K562 (cell line): ENCODE measurements at regions not wholly inside any gene's neighbourhood (a gene's known extent, or its start where the extent isn't known, plus 50 kb on each side); places are given as distances from the start of the nearest gene placed in this dataset.

Source experiments
- ATAC-seq: fragments of 200-7000 bp; cut with Tn5 transposase; 3 replicates; pipeline ENCODE4 v1.9.1; 2020; ENCODE audit warnings: moderate library complexity
- BruUV-seq: library from RNA; stranded (reverse); fragments of 400-500 nt; replicated peaks from 2 replicates; lab custom pipeline; 2021; lab: Mats Ljungman, UMichigan
- CTCF ChIA-PET: fragments of 300-600 bp; formaldehyde crosslinking; extraction: SDS; loops from one replicate; lab custom pipeline; 2021; ENCODE audit warnings: low intra/inter-chr PET ratio; lab: Yijun Ruan, JAX
- POLR2A ChIA-PET: fragments of 300-600, 350-650 bp; sonication (Branson Sonifier 250); formaldehyde crosslinking; extraction: SDS; loops from one replicate; lab custom pipeline; 2021; ENCODE audit warnings: antibody characterized with exemption, inconsistent platforms; lab: Yijun Ruan, JAX
- DNase-seq, 4 experiments: peaks; one replicate each; pipeline versions ENCODE4 v3.0.0 to v3.0.0-alpha.2; 2011 to 2018; ENCODE audit warnings: low spot score in 3 of 4, mixed read lengths in 3 of 4; ENCODE audit errors: extremely low read depth in 1 of 4
- FAIRE-seq: peaks from 2 replicates; lab custom pipeline; 2011; peaks lifted over from hg19 to GRCh38; lab: Jason Lieb, UNC
- H2AFZ ChIP-seq: 2 replicates; pipeline ENCODE4 v1.6.0; 2011; ENCODE audit warnings: low read depth, low read length, control low read depth, inconsistent platforms
- H3K27ac ChIP-seq: fragments of 200-600 bp; 3 replicates; pipeline ENCODE4 v1.8.0; 2011; ENCODE audit warnings: low read depth, mild to moderate bottlenecking, control low read depth, inconsistent platforms, low read length, moderate library complexity, mixed read lengths; ENCODE audit errors: extremely low read depth
- H3K27me3 ChIP-seq, 2 experiments: fragments of 300-600 bp in 1 of 2; 2 replicates in 1 of 2; 3 replicates in 1 of 2; pipeline versions ENCODE4 v1.6.0 to v1.8.0; 2011; ENCODE audit warnings: inconsistent platforms in 2 of 2, low read length in 2 of 2, mild to moderate bottlenecking in 1 of 2, mixed read lengths in 1 of 2, moderate library complexity in 1 of 2; ENCODE audit not compliant: control insufficient read depth in 2 of 2, insufficient read depth in 2 of 2
- H3K36me3 ChIP-seq: fragments of 300-600 bp; 3 replicates; pipeline ENCODE4 v1.8.0; 2011; ENCODE audit warnings: mild to moderate bottlenecking, low read length, inconsistent platforms; ENCODE audit not compliant: control insufficient read depth, insufficient read depth
- H3K4me1 ChIP-seq, 2 experiments: fragments of 200-600 bp in 1 of 2; replicated peaks in 1 of 2; 2 replicates in 1 of 2; 3 replicates in 1 of 2; pipeline versions ENCODE4 v1.5.1 to v1.8.0; 2011; ENCODE audit warnings: inconsistent platforms in 2 of 2, low read length in 2 of 2, mild to moderate bottlenecking in 1 of 2, mixed read lengths in 1 of 2, moderate library complexity in 1 of 2; ENCODE audit not compliant: control insufficient read depth in 2 of 2, insufficient read depth in 2 of 2
- H3K4me2 ChIP-seq: 2 replicates; pipeline ENCODE4 v1.6.1; 2011; ENCODE audit warnings: low read length, control low read depth, inconsistent platforms, mixed read lengths; ENCODE audit not compliant: insufficient read depth
- H3K4me3 ChIP-seq: fragments of 200-600 bp; sonication (generic), shearing (Covaris generic); 2 replicates; pipeline ENCODE4 v1.5.1; 2016; ENCODE audit warnings: control low read depth, inconsistent platforms
- H3K79me2 ChIP-seq: fragments of 200-600 bp; 3 replicates; pipeline ENCODE4 v1.8.0; 2011; ENCODE audit warnings: low read length, inconsistent platforms; ENCODE audit not compliant: control insufficient read depth, insufficient read depth
- H3K9ac ChIP-seq, 2 experiments: 2 replicates each; pipeline versions ENCODE4 v1.6.0 to v1.6.1; 2011; ENCODE audit warnings: low read depth in 2 of 2, low read length in 2 of 2, control low read depth in 1 of 2, inconsistent platforms in 1 of 2, mild to moderate bottlenecking in 1 of 2, mixed read lengths in 1 of 2; ENCODE audit not compliant: insufficient read depth in 1 of 2
- H3K9me1 ChIP-seq: one replicate; pipeline ENCODE4 v1.6.0; 2011; ENCODE audit warnings: inconsistent platforms, mild to moderate bottlenecking, low read length, moderate library complexity; ENCODE audit not compliant: control insufficient read depth, insufficient read depth
- H3K9me3 ChIP-seq: replicated peaks from 2 replicates; pipeline ENCODE4 v1.5.1; 2011; ENCODE audit warnings: low read depth, low read length, inconsistent platforms; ENCODE audit not compliant: control insufficient read depth, insufficient read depth
- H4K20me1 ChIP-seq: replicated peaks from 2 replicates; pipeline ENCODE4 v1.6.1; 2011; ENCODE audit warnings: low read length, inconsistent platforms, mixed read lengths; ENCODE audit not compliant: control insufficient read depth, insufficient read depth
- CEBPB ChIP-seq: fragments of 450-650 bp; IDR thresholded peaks from 2 replicates; pipeline ENCODE4 v1.6.1; 2016; ENCODE audit warnings: missing genetic modification characterization, missing compliant biosample characterization
- CHD2 ChIP-seq: IDR thresholded peaks from 2 replicates; pipeline ENCODE4 v1.6.1; 2011; ENCODE audit warnings: low read depth, low read length
- ETV1 ChIP-seq: fragments of 450-650 bp; conservative IDR thresholded peaks from 2 replicates; pipeline ENCODE4 v1.6.1; 2016; ENCODE audit warnings: missing genetic modification characterization, control low read depth, low read depth, missing compliant biosample characterization
- FOSL1 ChIP-seq: fragments of 200-800 bp; sonication (Bioruptor generic); conservative IDR thresholded peaks from 2 replicates; pipeline ENCODE4 v1.6.1; 2016; ENCODE audit warnings: missing genetic modification characterization, missing compliant biosample characterization
- HDGF ChIP-seq: fragments of 450-650 bp; IDR thresholded peaks from 2 replicates; pipeline ENCODE4 v1.6.1; 2016
- HINFP ChIP-seq: fragments of 450-650 bp; conservative IDR thresholded peaks from 2 replicates; pipeline ENCODE4 v1.6.1; 2016; ENCODE audit warnings: missing genetic modification characterization, low read depth, mild to moderate bottlenecking, control low read depth, missing compliant biosample characterization
- HIVEP1 ChIP-seq: fragments of 250-450 bp; sonication (Bioruptor Pico); IDR thresholded peaks from 2 replicates; pipeline ENCODE4 v1.4.0; 2020; ENCODE audit warnings: mild to moderate bottlenecking
- MAFF ChIP-seq: IDR thresholded peaks from 2 replicates; pipeline ENCODE4 v1.6.1; 2012; ENCODE audit warnings: low read length, improper control_type of control experiment
- MAFG ChIP-seq: fragments of 450-650 bp; conservative IDR thresholded peaks from 2 replicates; pipeline ENCODE4 v1.6.1; 2016; ENCODE audit warnings: missing genetic modification characterization, missing compliant biosample characterization
- RB1 ChIP-seq: fragments of 450-650 bp; IDR thresholded peaks from 2 replicates; pipeline ENCODE4 v1.6.1; 2017; ENCODE audit warnings: low read depth, mild to moderate bottlenecking
- SRF ChIP-seq, 2 experiments: fragments of 250-450, 450-650 bp in 1 of 2; sonication (Bioruptor Pico) in 1 of 2; sonication (generic) in 1 of 2; formaldehyde crosslinking; IDR thresholded peaks; 2 replicates each; pipeline versions ENCODE4 v1.5.0 to v1.5.1; 2020 to 2022; ENCODE audit warnings: mild to moderate bottlenecking in 1 of 2, missing genetic modification reagents in 1 of 2
- TARDBP ChIP-seq: fragments of 450-650 bp; IDR thresholded peaks from 2 replicates; pipeline ENCODE4 v1.6.1; 2016
- TCF3 ChIP-seq: sonication (generic); formaldehyde crosslinking; IDR thresholded peaks from 2 replicates; pipeline ENCODE4 v1.4.0; 2020; ENCODE audit warnings: mild to moderate bottlenecking, missing genetic modification reagents
- ZBTB1 ChIP-seq: sonication (generic); formaldehyde crosslinking; IDR thresholded peaks from 2 replicates; pipeline ENCODE4 v1.8.1; 2023; ENCODE audit warnings: missing genetic modification reagents, low read depth, mild to moderate bottlenecking, borderline replicate concordance
- ZNF143 ChIP-seq: sonication (generic); formaldehyde crosslinking; IDR thresholded peaks from 2 replicates; pipeline ENCODE4 v1.9.0; 2022; ENCODE audit warnings: mild to moderate bottlenecking, missing genetic modification reagents
- ZNF316 ChIP-seq: fragments of 450-650 bp; IDR thresholded peaks from 2 replicates; pipeline ENCODE4 v1.6.1; 2016
- ZNF695 ChIP-seq: fragments of 450-650 bp; formaldehyde crosslinking; IDR thresholded peaks from 2 replicates; pipeline ENCODE4 v1.4.0; 2020; ENCODE audit warnings: mild to moderate bottlenecking, moderate library complexity
- ZNF778 ChIP-seq: fragments of 450-650 bp; formaldehyde crosslinking; IDR thresholded peaks from 2 replicates; pipeline ENCODE4 v1.4.0; 2020; ENCODE audit warnings: mild to moderate bottlenecking, moderate library complexity
- WGBS: fragments of 100-300 bp; shearing (Covaris generic); methylation state at CpG from one replicate; pipeline ENCODE4 v1.1.6; 2016; ENCODE audit warnings: low coverage, mixed read lengths; ENCODE audit not compliant: insufficient coverage; ENCODE audit errors: missing lambda C conversion rate; 5-methylcytosine and 5-hydroxymethylcytosine counted together
- in situ Hi-C: fragments of 300-500 bp; cut with MboI; formaldehyde crosslinking; loops from 4 replicates; pipeline ENCODE4 v1.15.0; 2018; ENCODE audit warnings: inconsistent platforms, mixed read lengths
- intact Hi-C: fragments of 100-400 bp; cut with micrococcal nuclease; formaldehyde crosslinking; loops from 2 replicates; pipeline ENCODE4 v1.14.2; 2022
- TF ChIP-seq, protein P1 (sequence below): fragments of 450-650 bp; formaldehyde crosslinking; IDR thresholded peaks from 2 replicates; pipeline ENCODE4 v1.4.0; 2022; ENCODE audit warnings: mild to moderate bottlenecking, moderate library complexity
- TF ChIP-seq, protein P2 (sequence below): fragments of 250-450 bp; sonication (Bioruptor Pico); IDR thresholded peaks from 2 replicates; pipeline ENCODE4 v1.8.0; 2021; ENCODE audit warnings: moderate library complexity, mild to moderate bottlenecking, inconsistent platforms

DNA sequence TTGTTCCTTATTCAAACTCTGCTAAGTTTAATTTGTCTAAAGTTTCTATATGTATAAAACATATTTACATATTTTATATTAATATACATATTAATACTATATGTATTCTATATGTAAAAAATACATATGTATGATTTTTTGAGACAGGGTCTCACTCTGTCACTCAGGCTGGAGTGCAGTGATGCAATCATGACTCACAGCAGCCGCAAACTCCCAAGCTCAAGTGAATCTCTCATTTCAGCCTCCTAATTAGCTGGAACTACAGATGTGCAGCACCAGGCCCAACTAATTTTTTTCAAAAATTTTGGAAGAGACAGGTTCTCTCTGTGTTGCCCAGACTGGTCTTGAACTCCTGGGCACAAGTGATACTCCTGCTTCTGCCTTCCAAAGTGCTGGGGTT is 684.9 kb downstream of the TRAM1L1 start (continued):
- TF ChIP-seq ZNF695 (CRISPR knock-in tag): no peak
- no peak for TF ChIP-seq SRF (CRISPR knock-in tag; IDR thresholded peaks at IDR 0.05)
- no peak for TF ChIP-seq TARDBP
- TF ChIP-seq ETV1 (tag): no peak
- no peak for TF ChIP-seq CHD2
- TF ChIP-seq, protein P1, sequence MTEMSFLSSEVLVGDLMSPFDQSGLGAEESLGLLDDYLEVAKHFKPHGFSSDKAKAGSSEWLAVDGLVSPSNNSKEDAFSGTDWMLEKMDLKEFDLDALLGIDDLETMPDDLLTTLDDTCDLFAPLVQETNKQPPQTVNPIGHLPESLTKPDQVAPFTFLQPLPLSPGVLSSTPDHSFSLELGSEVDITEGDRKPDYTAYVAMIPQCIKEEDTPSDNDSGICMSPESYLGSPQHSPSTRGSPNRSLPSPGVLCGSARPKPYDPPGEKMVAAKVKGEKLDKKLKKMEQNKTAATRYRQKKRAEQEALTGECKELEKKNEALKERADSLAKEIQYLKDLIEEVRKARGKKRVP (CRISPR knock-in tag): 0 out of 2 replicates have a peak, but pooled peaks have one; percentile 49
- no peak for TF ChIP-seq ZNF143 (CRISPR knock-in tag)
- TF ChIP-seq TCF3 (CRISPR knock-in tag): no peak
- no peak for TF ChIP-seq ZBTB1 (CRISPR knock-in tag)
- peak; percentile 71 for TF ChIP-seq FOSL1 (tag)

DNA sequence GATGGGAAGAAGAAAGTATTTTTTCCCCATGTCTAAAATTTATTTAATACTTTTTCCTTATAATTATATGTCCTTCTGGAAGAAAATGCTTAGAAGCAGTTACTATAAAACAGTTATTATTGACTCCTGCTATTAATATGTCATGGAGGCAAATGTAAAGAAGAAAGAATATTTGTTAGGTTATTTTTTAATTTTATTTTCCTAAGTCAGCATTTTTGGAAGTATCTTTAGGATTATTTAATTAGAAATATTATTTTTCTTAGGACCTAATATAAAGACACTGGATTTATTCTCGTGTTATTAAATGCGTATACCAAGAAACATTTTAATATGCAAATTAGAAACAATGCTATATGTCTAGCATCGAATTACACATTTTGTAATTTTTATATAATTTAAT is 687.7 kb downstream of the TRAM1L1 start:
- intact Hi-C loops: no loop called here
- H3K4me1 ChIP-seq: no peaks in the 10 kb centered on the region
- H3K9me1 ChIP-seq: no peaks in the 10 kb centered on the region
- CTCF ChIA-PET: no interaction called here
- DNase-seq: no peak
- in situ Hi-C loops: no loop called here
- no TSS peak for BruUV-seq
- no peaks in the 10 kb centered on the region for H4K20me1 ChIP-seq
- no peak overlapping the region for H3K4me3 ChIP-seq
- 9% methylated on average over 3 of the region's 3 CpGs for WGBS
- H3K27ac ChIP-seq: no peak overlapping the region
- no peak overlapping the region for H3K4me2 ChIP-seq
- no peak for FAIRE-seq
- ATAC-seq: no peak
- H3K9ac ChIP-seq: no peak overlapping the region
- H3K27me3 ChIP-seq: no peaks in the 10 kb centered on the region
- H2AFZ ChIP-seq: no peak overlapping the region
- H3K9me3 ChIP-seq: no peaks in the 10 kb centered on the region
- no peaks in the 10 kb centered on the region for H3K36me3 ChIP-seq
- POLR2A ChIA-PET: no interaction called here
- no peaks in the 10 kb centered on the region for H3K79me2 ChIP-seq
- TF ChIP-seq ZNF778 (no peak), HDGF (no peak), HIVEP1 (no peak), MAFG (tag) (peak; percentile 64), MAFF (peak; percentile 61; the same call in 1 of the 2 replicates), ZNF316 (peak; percentile 83), RB1 (no peak), CEBPB (no peak), HINFP (no peak)
- TF ChIP-seq, protein P2, sequence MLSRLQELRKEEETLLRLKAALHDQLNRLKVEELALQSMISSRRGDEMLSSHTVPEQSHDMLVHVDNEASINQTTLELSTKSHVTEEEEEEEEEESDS: no peak
